EH (cell line): ENCODE measurements at regions not wholly inside any gene's neighbourhood (a gene's known extent, or its start where the extent isn't known, plus 50 kb on each side); places are given as distances from the start of the nearest gene placed in this dataset.

Experiments used
- DNase-seq: peaks from one replicate; pipeline ENCODE4 v3.0.0-alpha.2; 2015; ENCODE audit warnings: low read depth

GRCh38 chr12:67427336-67427735 is 158.2 kb downstream of the CAND1 start:
- no peak for DNase-seq

- peak; percentile 74 for DNase-seq
These were observed 159.3 kb downstream of the CAND1 start for GRCh38 chr12:67428431-67428830.

GRCh38 chr12:67430708-67431335 is 161.7 kb downstream of the CAND1 start:
- DNase-seq, result peak; percentile 23

GRCh38 chr12:67431411-67432020 is 162.4 kb downstream of the CAND1 start:
- peak; percentile 72 for DNase-seq

GRCh38 chr12:67433385-67434175 is 164.4 kb downstream of the CAND1 start:
- peak; percentile 69 for DNase-seq

DNA sequence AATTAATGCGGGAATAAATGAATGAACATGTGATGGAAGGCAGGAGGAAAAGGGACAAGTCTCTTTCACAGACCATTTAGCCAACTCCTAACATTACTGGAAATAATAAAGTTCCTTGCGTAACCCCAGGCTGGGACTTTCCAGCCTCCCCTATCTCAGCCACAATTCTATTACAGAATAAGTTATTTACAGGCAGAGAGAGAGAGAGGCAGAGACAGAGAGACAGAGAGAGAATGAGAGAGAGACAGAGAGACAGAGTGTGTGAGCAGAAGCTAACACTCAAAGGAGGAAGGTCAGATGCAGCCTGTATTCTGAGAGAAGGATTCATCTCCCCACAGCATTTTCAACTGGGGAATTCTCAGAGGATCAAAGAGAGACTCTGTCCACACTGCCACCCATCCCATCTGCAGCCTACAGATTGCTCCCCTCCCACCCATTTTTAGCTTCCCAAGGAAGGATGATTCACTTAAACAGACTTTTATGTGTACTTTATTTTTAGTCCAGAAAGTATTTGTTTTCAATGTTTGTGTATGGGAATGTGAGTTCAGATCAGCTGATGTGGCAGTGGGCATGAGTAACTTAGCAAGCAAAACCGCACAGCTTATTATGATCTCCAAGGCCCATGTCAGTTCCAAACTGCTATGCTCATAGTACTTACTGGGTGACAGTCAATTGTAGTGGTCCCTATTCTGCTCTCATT is 165.7 kb downstream of the CAND1 start:
- peak; percentile 99 for DNase-seq

- peak; percentile 57 for DNase-seq
These were observed 167.1 kb downstream of the CAND1 start for GRCh38 chr12:67436230-67436629.

- peak; percentile 33 for DNase-seq
These were observed 167.9 kb downstream of the CAND1 start for GRCh38 chr12:67437011-67437410.

DNA sequence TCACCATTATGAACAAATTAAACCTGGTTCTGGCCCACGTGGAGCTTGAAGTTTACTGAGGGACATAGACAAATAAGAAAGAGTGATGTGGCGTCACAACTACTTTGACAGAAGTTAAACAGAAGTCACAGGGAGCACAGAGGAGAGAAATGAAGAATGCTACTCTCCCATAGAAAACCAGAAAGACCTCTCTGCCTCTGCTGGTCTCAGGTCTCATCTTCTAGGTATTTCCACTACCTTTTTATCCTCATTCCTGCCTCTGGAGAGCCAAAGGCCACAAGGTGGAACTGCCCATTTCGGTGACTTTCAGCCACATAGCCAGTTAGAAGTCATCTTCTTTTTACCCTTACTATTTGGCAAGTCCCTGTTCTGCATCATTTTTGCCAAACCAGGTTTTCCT is 170.5 kb downstream of the CAND1 start:
- no peak for DNase-seq

- DNase-seq, result peak; percentile 86
These were observed 172.7 kb downstream of the CAND1 start for GRCh38 chr12:67441736-67442346.

DNA sequence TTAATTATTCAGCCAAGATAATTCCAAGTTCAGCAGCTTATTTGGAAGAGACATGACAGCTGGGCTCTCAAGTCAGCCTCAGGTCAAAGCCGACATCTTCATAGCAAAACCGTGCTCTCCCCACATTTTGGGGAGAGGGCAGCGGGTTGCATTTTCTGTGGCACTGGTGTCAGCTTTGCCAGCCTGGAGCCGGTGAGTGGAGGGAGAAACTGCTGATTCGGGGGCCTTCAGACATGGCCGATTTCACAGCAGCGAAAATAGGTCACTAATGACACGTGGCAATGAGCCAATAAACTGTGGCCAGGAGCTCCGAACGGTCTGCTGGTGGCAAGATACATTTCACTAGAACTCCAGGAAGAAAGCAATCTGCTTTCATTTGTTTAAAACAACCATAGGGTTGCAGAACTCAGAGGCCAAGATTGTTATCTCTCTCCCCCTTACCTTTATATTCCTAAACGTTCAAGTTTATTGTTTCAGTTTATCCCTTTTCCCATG is 173.2 kb downstream of the CAND1 start:
- no peak for DNase-seq

DNA sequence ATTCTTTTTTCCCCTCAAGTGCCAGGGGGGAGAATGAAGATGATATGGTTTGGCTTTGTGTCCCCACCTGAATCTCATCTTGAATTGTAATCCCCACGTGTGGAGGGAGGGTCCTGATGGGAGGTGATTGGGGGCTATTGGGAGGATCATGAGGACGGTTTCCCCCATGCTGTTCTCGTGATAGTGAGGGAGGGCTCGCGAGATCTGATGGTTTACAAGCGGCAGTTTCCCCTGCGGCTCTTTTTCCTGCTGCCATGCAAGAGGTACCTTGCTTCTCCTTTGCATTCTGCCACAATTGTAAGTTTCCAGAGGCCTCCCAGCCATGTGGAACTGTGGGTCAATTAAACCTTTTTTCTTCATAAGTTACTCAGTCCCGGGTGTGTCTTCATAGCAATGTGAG is 173.7 kb downstream of the CAND1 start:
- DNase-seq, result no peak

GRCh38 chr12:67444542-67444941 is 175.4 kb downstream of the CAND1 start:
- no peak for DNase-seq

DNA sequence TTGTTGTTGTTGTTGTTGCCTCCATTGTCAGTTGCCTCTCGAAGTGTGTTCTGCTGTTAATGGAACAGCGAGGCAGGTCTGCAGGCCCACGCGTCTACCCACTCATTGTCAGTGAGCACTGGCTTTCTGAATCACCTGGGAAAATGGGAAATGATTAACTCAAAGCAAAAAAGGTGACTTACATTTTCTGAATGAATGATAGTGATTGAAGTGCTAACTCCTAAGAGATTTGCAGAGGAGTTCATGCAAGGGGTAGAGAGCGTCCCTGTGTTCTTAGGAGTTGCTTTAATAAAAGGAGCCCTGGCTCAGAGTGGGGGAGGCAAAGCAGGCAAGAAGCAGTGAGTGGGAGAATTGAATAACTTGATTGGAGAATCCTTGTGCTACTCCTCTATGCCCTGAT is 177.6 kb downstream of the CAND1 start:
- DNase-seq, result no peak

- no peak for DNase-seq
These were observed 178.0 kb downstream of the CAND1 start for GRCh38 chr12:67447180-67447579.

GRCh38 chr12:67449591-67450052 is 180.5 kb downstream of the CAND1 start:
- no peak for DNase-seq

GRCh38 chr12:67450441-67450840 is 181.3 kb downstream of the CAND1 start:
- DNase-seq, result no peak

DNA sequence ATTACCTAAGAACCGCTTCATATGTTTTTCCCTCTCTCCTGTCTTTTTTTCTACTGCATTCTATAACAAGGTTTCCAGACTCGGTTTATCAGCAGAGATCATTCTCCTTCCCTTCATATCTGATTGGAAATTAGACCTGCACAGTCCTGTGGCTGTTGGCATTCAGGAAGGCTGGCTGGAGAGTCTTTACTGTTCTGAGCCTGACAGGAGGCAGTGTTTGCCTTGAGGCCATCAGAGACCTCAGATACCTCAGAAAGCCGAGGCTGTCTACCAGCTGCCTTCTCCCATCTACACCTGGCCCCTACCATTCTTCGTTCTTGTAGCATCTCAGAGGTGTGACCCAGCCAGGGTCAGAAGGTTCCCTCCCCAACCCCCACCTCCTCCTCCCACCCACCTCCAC is 182.0 kb downstream of the CAND1 start:
- DNase-seq, result no peak

GRCh38 chr12:67452119-67452805 is 183.1 kb downstream of the CAND1 start:
- DNase-seq, result no peak

DNA sequence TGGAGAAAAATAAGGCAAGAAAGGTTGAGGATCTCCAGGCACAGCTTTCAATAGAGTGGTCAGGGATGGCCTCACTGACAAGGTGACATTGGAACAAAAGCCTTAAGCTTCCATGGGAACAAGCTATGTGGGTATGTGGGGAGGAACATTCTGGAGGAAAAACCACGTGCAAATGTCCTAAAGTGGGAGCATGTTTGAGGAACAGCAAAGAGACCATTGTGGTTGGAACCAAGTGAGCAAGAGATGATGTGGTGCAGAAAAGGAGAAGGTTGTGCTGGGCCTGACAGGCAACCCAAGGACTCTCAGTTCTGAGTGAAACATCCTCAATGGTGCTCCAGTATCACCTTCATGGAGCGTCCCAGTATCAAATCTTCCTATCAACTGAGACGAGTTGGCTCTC is 184.0 kb downstream of the CAND1 start:
- DNase-seq, result no peak

- no peak for DNase-seq
These were observed 186.1 kb downstream of the CAND1 start for GRCh38 chr12:67455236-67455635.
